SU-DHL-6 (cell line): ENCODE measurements at regions not wholly inside any gene's neighbourhood (a gene's known extent, or its start where the extent isn't known, plus 50 kb on each side); places are given as distances from the start of the nearest gene placed in this dataset.
"Not testable (repeated sequence)": the region's sequence is repeated elsewhere in the genome, so short reads cannot be mapped to it uniquely, and the experiment has no call there.

ENCODE experiments used
- EZH2phosphoT487 ChIP-seq: fragments of 200-600 bp; sonication (generic), shearing (Covaris generic); conservative IDR thresholded peaks from 2 replicates; pipeline ENCODE4 v1.6.1; 2018; ENCODE audit warnings: mild to moderate bottlenecking, antibody characterized with exemption, low read length, moderate library complexity, mixed read lengths
- TF ChIP-seq, protein P1 (sequence below): fragments of 200-600 bp; sonication (generic); IDR thresholded peaks from one replicate; pipeline ENCODE4 v1.5.1; 2017; ENCODE audit warnings: antibody characterized with exemption, mild to moderate bottlenecking, low read length, moderate library complexity; ENCODE audit not compliant: insufficient read depth, poor library complexity, severe bottlenecking

GRCh38 chr9:99498979-99499378 lies 276.9 kb downstream of the SEC61B start:
- not testable (repeated sequence) for TF ChIP-seq EZH2phosphoT487
- TF ChIP-seq, protein P1, sequence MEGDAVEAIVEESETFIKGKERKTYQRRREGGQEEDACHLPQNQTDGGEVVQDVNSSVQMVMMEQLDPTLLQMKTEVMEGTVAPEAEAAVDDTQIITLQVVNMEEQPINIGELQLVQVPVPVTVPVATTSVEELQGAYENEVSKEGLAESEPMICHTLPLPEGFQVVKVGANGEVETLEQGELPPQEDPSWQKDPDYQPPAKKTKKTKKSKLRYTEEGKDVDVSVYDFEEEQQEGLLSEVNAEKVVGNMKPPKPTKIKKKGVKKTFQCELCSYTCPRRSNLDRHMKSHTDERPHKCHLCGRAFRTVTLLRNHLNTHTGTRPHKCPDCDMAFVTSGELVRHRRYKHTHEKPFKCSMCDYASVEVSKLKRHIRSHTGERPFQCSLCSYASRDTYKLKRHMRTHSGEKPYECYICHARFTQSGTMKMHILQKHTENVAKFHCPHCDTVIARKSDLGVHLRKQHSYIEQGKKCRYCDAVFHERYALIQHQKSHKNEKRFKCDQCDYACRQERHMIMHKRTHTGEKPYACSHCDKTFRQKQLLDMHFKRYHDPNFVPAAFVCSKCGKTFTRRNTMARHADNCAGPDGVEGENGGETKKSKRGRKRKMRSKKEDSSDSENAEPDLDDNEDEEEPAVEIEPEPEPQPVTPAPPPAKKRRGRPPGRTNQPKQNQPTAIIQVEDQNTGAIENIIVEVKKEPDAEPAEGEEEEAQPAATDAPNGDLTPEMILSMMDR: not testable (repeated sequence)
